ENCODE measurements at regions not wholly inside any gene's neighbourhood (a gene's known extent, or its start where the extent isn't known, plus 50 kb on each side); places are given as distances from the start of the nearest gene placed in this dataset.

GRCh38 chr2:64393383-64394010 lies 60.5 kb upstream of the LGALSL start:
- Mint-ChIP-seq H3K4me1 (ENCODE audit: low read depth) (no peaks in the 10 kb centered on the region), H3K9me3 (ENCODE audit: insufficient read depth) (peaks cover 13% of the 10 kb centered on the region), H3K27ac (no peak overlapping the region), H3K4me3 (no peak overlapping the region), H3K36me3 (ENCODE audit: low read depth) (peaks cover 2% of the 10 kb centered on the region), H3K27me3 (ENCODE audit: low read depth) (peaks cover 5% of the 10 kb centered on the region)
- DNase-seq (no peak), ATAC-seq (no peak)
- CTCF ChIA-PET, result no interaction called here
- POLR2A ChIA-PET, result no interaction called here

- DNase-seq (no peak), ATAC-seq (no peak)
- peaks cover 5% of the 10 kb centered on the region for H3K27me3 Mint-ChIP-seq (ENCODE audit: low read depth)
- no peak overlapping the region for H3K4me3 Mint-ChIP-seq
- H3K9me3 Mint-ChIP-seq (ENCODE audit: insufficient read depth), result peaks cover 9% of the 10 kb centered on the region
- peaks cover 2% of the 10 kb centered on the region for H3K36me3 Mint-ChIP-seq (ENCODE audit: low read depth)
- no peak overlapping the region for H3K27ac Mint-ChIP-seq
- ChIA-PET CTCF (no interaction called here), POLR2A (no interaction called here)
- H3K4me1 Mint-ChIP-seq (ENCODE audit: low read depth), result no peaks in the 10 kb centered on the region
These were observed 59.8 kb upstream of the LGALSL start for GRCh38 chr2:64394153-64394552.

GRCh38 chr2:64396001-64396400 lies 58.0 kb upstream of the LGALSL start:
- Mint-ChIP-seq H3K36me3 (ENCODE audit: low read depth) (no peaks in the 10 kb centered on the region), H3K4me1 (ENCODE audit: low read depth) (no peaks in the 10 kb centered on the region), H3K27ac (no peak overlapping the region), H3K4me3 (no peak overlapping the region), H3K9me3 (ENCODE audit: insufficient read depth) (no peaks in the 10 kb centered on the region), H3K27me3 (ENCODE audit: low read depth) (peaks cover 2% of the 10 kb centered on the region)
- POLR2A ChIA-PET, result no interaction called here
- ATAC-seq (no peak), DNase-seq (no peak)
- CTCF ChIA-PET, result no interaction called here

- CTCF ChIA-PET, result no interaction called here
- H3K4me3 Mint-ChIP-seq, result no peak overlapping the region
- peaks cover 2% of the 10 kb centered on the region for H3K27me3 Mint-ChIP-seq (ENCODE audit: low read depth)
- no peak for DNase-seq
- H3K27ac Mint-ChIP-seq, result no peak overlapping the region
- H3K9me3 Mint-ChIP-seq (ENCODE audit: insufficient read depth), result no peaks in the 10 kb centered on the region
- H3K4me1 Mint-ChIP-seq (ENCODE audit: low read depth), result no peaks in the 10 kb centered on the region
- ATAC-seq, result no peak
- POLR2A ChIA-PET, result no interaction called here
- H3K36me3 Mint-ChIP-seq (ENCODE audit: low read depth), result no peaks in the 10 kb centered on the region
These were observed 57.4 kb upstream of the LGALSL start for GRCh38 chr2:64396551-64396950.

- Mint-ChIP-seq H3K4me3 (no peak overlapping the region), H3K9me3 (ENCODE audit: insufficient read depth) (no peaks in the 10 kb centered on the region), H3K27me3 (ENCODE audit: low read depth) (peaks cover 2% of the 10 kb centered on the region), H3K36me3 (ENCODE audit: low read depth) (no peaks in the 10 kb centered on the region), H3K4me1 (ENCODE audit: low read depth) (no peaks in the 10 kb centered on the region), H3K27ac (no peak overlapping the region)
- no peak for ATAC-seq
- CTCF ChIA-PET, result no interaction called here
- POLR2A ChIA-PET, result no interaction called here
- no peak for DNase-seq
These were observed 55.3 kb upstream of the LGALSL start for GRCh38 chr2:64398516-64399129.

GRCh38 chr2:64399521-64399920 lies 54.4 kb upstream of the LGALSL start:
- ATAC-seq (no peak), DNase-seq (no peak)
- Mint-ChIP-seq H3K27ac (no peak overlapping the region), H3K4me1 (ENCODE audit: low read depth) (no peaks in the 10 kb centered on the region), H3K9me3 (ENCODE audit: insufficient read depth) (no peaks in the 10 kb centered on the region), H3K27me3 (ENCODE audit: low read depth) (peaks cover 2% of the 10 kb centered on the region), H3K36me3 (ENCODE audit: low read depth) (no peaks in the 10 kb centered on the region), H3K4me3 (no peak overlapping the region)
- ChIA-PET CTCF (interaction anchor here (1.7 kb wide), 1 partner anchor 69 kb away, joined by 7 read pairs; no protein-coding TSS in a partner anchor), POLR2A (no interaction called here)

- Mint-ChIP-seq H3K27me3 (ENCODE audit: low read depth) (peaks cover 2% of the 10 kb centered on the region), H3K4me3 (no peak overlapping the region), H3K27ac (no peak overlapping the region), H3K9me3 (ENCODE audit: insufficient read depth) (no peaks in the 10 kb centered on the region), H3K36me3 (ENCODE audit: low read depth) (no peaks in the 10 kb centered on the region), H3K4me1 (ENCODE audit: low read depth) (no peaks in the 10 kb centered on the region)
- ChIA-PET POLR2A (no interaction called here), CTCF (interaction anchor here (1.7 kb wide), 1 partner anchor 69 kb away, joined by 7 read pairs; no protein-coding TSS in a partner anchor)
- ATAC-seq (no peak), DNase-seq (no peak)
These were observed 53.7 kb upstream of the LGALSL start for GRCh38 chr2:64400105-64400728.

GRCh38 chr2:64400733-64401528 lies 53.0 kb upstream of the LGALSL start:
- ChIA-PET POLR2A (no interaction called here), CTCF (interaction anchor here (1.0 to 1.7 kb wide), 2 partner anchors 70 to 87 kb away, joined by 3 to 7 read pairs; no protein-coding TSS in a partner anchor)
- Mint-ChIP-seq H3K36me3 (ENCODE audit: low read depth) (no peaks in the 10 kb centered on the region), H3K4me3 (no peak overlapping the region), H3K27me3 (ENCODE audit: low read depth) (peaks cover 2% of the 10 kb centered on the region), H3K4me1 (ENCODE audit: low read depth) (no peaks in the 10 kb centered on the region), H3K27ac (no peak overlapping the region), H3K9me3 (ENCODE audit: insufficient read depth) (no peaks in the 10 kb centered on the region)
- ATAC-seq (no peak), DNase-seq (no peak)

- Mint-ChIP-seq H3K27ac (no peak overlapping the region), H3K9me3 (ENCODE audit: insufficient read depth) (no peaks in the 10 kb centered on the region), H3K36me3 (ENCODE audit: low read depth) (no peaks in the 10 kb centered on the region), H3K27me3 (ENCODE audit: low read depth) (peaks cover 2% of the 10 kb centered on the region), H3K4me3 (no peak overlapping the region), H3K4me1 (ENCODE audit: low read depth) (no peaks in the 10 kb centered on the region)
- ChIA-PET CTCF (interaction anchor here (1.0 to 2.2 kb wide), 2 partner anchors 71 to 87 kb away, joined by 3 to 8 read pairs; no protein-coding TSS in a partner anchor), POLR2A (no interaction called here)
- ATAC-seq, result no peak
- DNase-seq, result no peak
These were observed 52.5 kb upstream of the LGALSL start for GRCh38 chr2:64401529-64401880.

- H3K4me1 Mint-ChIP-seq (ENCODE audit: low read depth), result no peaks in the 10 kb centered on the region
- no peaks in the 10 kb centered on the region for H3K36me3 Mint-ChIP-seq (ENCODE audit: low read depth)
- H3K9me3 Mint-ChIP-seq (ENCODE audit: insufficient read depth), result no peaks in the 10 kb centered on the region
- ChIA-PET CTCF (interaction anchor here (1.0 to 2.2 kb wide), 2 partner anchors 29 to 72 kb away, joined by 3 to 8 read pairs; no protein-coding TSS in a partner anchor), POLR2A (no interaction called here)
- no peak for ATAC-seq
- DNase-seq, result no peak
- H3K27ac Mint-ChIP-seq, result no peak overlapping the region
- no peak overlapping the region for H3K4me3 Mint-ChIP-seq
- peaks cover 2% of the 10 kb centered on the region for H3K27me3 Mint-ChIP-seq (ENCODE audit: low read depth)
These were observed 51.1 kb upstream of the LGALSL start for GRCh38 chr2:64402876-64403275.

GRCh38 chr2:64403426-64403825 lies 50.5 kb upstream of the LGALSL start:
- no peak overlapping the region for H3K4me3 Mint-ChIP-seq
- H3K27ac Mint-ChIP-seq, result no peak overlapping the region
- peaks cover 2% of the 10 kb centered on the region for H3K27me3 Mint-ChIP-seq (ENCODE audit: low read depth)
- H3K36me3 Mint-ChIP-seq (ENCODE audit: low read depth), result no peaks in the 10 kb centered on the region
- ChIA-PET CTCF (interaction anchor here (1.0 to 2.2 kb wide), 2 partner anchors 29 to 73 kb away, joined by 3 to 8 read pairs; no protein-coding TSS in a partner anchor), POLR2A (no interaction called here)
- no peaks in the 10 kb centered on the region for H3K9me3 Mint-ChIP-seq (ENCODE audit: insufficient read depth)
- no peaks in the 10 kb centered on the region for H3K4me1 Mint-ChIP-seq (ENCODE audit: low read depth)
- ATAC-seq (no peak), DNase-seq (no peak)

Data from activated CD8-positive, alpha-beta T cell treated with anti-CD3 and anti-CD28 coated beads, Interleukin-2, amount 10 ng/mL, durations not matched to agents 7 days and 5 days (primary cell).